ENCODE measurements at regions not wholly inside any gene's neighbourhood (a gene's known extent, or its start where the extent isn't known, plus 50 kb on each side); places are given as distances from the start of the nearest gene placed in this dataset.

DNA sequence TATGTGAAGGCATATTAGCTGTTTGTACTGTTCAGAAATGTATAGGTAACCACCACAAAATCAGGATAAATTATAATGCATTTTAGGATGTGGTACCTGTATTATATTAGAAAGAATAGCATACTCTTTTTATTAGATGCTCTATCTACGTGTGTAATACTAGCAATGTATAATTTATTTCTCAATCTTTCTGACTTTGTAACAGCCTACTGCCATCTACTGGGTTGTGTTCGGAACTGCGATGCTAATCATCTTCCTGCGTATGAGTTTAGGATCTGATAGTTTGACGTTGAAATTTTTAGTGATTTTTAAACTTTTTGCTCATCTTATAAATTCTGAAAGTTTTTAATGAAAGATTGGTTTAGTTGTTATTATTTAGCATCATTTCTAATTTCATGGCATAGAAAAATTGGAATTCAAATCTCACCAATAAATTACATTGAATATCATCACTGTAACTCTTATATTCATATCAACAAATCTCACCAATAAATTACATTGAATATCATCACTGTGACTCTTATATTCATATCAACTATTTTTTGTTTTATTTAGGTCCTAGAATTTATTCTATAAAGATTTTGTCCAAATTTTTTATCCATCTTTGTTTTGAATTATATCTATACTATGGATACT, 322.7 kb upstream of the ZNF717 start:
- no peaks in the 10 kb centered on the region for H3K27me3 Mint-ChIP-seq (ENCODE audit: low read depth)
- no peaks in the 10 kb centered on the region for H3K4me1 Mint-ChIP-seq (ENCODE audit: low read depth)
- H3K4me3 Mint-ChIP-seq (ENCODE audit: low read depth) = no peak overlapping the region
- H3K36me3 Mint-ChIP-seq (ENCODE audit: low read depth) = no peaks in the 10 kb centered on the region
- H3K27ac Mint-ChIP-seq = no peak overlapping the region
- H3K9me3 Mint-ChIP-seq = peaks cover 3% of the 10 kb centered on the region
- intact Hi-C loops (cut with micrococcal nuclease) = no loop called here
- DNase-seq (ENCODE audit: low spot score) = no peak

DNA sequence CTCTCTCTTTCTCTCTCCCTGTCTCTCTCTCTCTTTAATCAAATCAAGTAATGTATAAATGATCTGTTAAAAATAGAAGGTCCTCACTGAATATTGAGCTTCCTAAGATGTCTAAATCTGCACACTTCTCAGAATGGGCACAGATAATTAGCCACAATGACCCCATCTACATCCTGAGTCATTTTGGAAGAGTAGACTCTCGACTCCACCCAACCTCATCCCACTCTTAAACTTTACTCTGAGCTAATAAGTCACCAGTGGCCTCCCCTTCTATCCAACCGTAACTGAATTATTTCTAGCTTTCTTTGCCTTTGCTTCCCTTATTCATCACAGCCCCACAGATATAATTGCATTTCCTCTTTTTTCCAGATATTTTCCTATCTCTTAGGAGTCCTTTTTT, 326.5 kb upstream of the ZNF717 start:
- H3K4me3 Mint-ChIP-seq (ENCODE audit: low read depth) = no peak overlapping the region
- H3K4me1 Mint-ChIP-seq (ENCODE audit: low read depth) = no peaks in the 10 kb centered on the region
- H3K9me3 Mint-ChIP-seq = no peaks in the 10 kb centered on the region
- intact Hi-C loops (cut with micrococcal nuclease) = no loop called here
- no peaks in the 10 kb centered on the region for H3K27me3 Mint-ChIP-seq (ENCODE audit: low read depth)
- H3K27ac Mint-ChIP-seq = no peak overlapping the region
- H3K36me3 Mint-ChIP-seq (ENCODE audit: low read depth) = no peaks in the 10 kb centered on the region
- no peak for DNase-seq (ENCODE audit: low spot score)

DNA sequence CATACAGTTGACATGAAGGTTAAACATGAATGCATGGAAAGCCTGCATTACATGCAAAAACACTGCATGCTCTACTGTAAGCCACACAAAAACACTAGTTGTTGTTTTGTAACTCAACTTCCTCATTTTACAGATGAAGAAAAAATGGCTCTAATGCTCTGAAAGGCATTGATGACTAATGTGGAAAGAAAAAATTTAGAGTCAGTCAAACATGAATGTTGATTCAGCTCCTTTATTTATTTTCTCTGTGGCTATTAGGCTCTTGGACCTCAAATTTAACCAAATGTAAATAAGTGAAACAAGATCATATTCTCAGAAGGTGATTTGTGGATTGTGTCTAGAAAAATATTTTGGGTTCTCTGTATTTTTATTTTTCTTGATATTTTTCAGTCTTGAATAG, 336.7 kb upstream of the ZNF717 start:
- no peak overlapping the region for H3K4me3 Mint-ChIP-seq (ENCODE audit: low read depth)
- no peaks in the 10 kb centered on the region for H3K4me1 Mint-ChIP-seq (ENCODE audit: low read depth)
- no peak for DNase-seq (ENCODE audit: low spot score)

DNA sequence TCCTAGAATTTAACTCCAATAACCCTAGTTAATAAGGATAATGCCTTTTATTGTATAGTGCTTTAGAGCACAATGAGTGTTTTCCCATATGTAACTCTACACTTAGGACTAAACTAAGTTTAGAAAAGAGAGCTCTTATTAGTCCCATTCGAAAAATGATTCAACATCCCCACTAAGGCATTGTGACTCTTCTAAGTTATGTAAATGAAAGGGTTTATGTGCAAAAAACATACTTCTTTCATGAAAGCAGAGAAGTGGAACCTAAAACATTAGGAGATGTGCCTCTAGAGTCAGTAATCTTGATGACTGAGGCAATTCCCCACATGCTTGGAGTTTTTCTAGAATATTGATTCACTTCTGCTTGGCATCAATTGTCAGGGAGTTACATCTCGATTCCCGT, 344.1 kb upstream of the ZNF717 start:
- H3K27me3 Mint-ChIP-seq (ENCODE audit: low read depth) = no peaks in the 10 kb centered on the region
- DNase-seq (ENCODE audit: low spot score) = no peak
- no peak overlapping the region for H3K27ac Mint-ChIP-seq
- intact Hi-C loops (cut with micrococcal nuclease) = no loop called here
- H3K4me1 Mint-ChIP-seq (ENCODE audit: low read depth) = no peaks in the 10 kb centered on the region
- no peaks in the 10 kb centered on the region for H3K36me3 Mint-ChIP-seq (ENCODE audit: low read depth)
- peaks cover 5% of the 10 kb centered on the region for H3K9me3 Mint-ChIP-seq
- H3K4me3 Mint-ChIP-seq (ENCODE audit: low read depth) = no peak overlapping the region

More for the DNA sequence above, 336.7 kb upstream of the ZNF717 start:
- intact Hi-C loops (cut with micrococcal nuclease) = no loop called here
- Mint-ChIP-seq H3K9me3 (peaks cover 18% of the 10 kb centered on the region), H3K27me3 (ENCODE audit: low read depth) (no peaks in the 10 kb centered on the region), H3K36me3 (ENCODE audit: low read depth) (no peaks in the 10 kb centered on the region), H3K27ac (no peak overlapping the region)

DNA sequence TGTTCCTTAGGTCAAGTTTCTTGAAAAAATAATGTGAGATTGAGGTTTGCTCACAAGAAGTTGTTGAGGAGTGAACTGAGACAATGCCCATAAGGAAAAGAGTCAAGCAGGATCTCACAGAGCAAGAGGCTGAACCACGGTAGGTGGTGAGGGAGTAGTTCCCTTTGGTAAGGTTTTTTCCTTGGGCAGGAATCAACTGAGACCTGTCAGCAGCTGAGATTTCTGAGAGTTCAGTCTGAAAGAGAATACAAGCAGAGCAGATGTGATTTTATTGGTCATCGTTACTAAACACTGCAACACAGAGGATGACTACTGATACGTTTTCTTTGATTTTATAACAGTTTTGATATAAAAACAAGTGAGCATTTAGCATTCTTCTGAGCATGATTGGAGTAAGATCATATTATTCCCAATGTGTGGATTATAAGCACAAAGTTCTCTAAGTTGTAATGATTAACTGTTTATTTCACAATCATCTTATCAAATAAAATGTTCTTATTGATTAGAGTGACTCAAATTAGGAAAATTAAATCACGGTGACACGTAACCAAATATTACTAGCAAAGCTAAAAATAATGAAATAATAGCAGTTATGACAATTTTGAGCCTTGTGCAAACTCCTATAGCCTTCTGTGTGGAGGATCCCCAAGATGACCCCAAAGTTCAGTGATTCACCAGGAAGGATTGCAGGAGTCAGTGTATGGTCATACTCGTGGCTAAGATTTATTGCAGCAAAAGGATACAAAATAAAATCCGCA, 346.2 kb upstream of the ZNF717 start:
- H3K27ac Mint-ChIP-seq = no peak overlapping the region
- no peaks in the 10 kb centered on the region for H3K27me3 Mint-ChIP-seq (ENCODE audit: low read depth)
- H3K4me1 Mint-ChIP-seq (ENCODE audit: low read depth) = no peaks in the 10 kb centered on the region
- intact Hi-C loops (cut with micrococcal nuclease) = no loop called here
- H3K36me3 Mint-ChIP-seq (ENCODE audit: low read depth) = no peaks in the 10 kb centered on the region
- DNase-seq (ENCODE audit: low spot score) = no peak
- H3K9me3 Mint-ChIP-seq = peaks cover 10% of the 10 kb centered on the region
- H3K4me3 Mint-ChIP-seq (ENCODE audit: low read depth) = no peak overlapping the region

DNA sequence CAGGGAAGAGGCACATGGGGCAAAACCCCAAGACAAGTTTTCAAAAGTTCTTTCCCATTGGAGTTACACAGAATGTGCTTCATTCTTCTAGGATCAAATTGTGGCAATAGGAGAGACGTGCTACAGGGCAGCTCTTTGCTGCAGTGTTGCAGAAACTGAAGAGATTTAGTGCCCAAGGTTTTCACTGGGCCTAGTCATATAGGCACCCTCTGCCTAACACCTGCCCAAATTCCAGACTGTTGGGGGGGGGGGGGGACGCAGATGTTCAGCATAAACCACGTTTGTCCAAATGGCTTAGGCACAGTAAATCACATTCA, 346.8 kb upstream of the ZNF717 start:
- Mint-ChIP-seq H3K4me1 (ENCODE audit: low read depth) (no peaks in the 10 kb centered on the region), H3K27me3 (ENCODE audit: low read depth) (no peaks in the 10 kb centered on the region), H3K9me3 (peaks cover 12% of the 10 kb centered on the region), H3K27ac (no peak overlapping the region), H3K36me3 (ENCODE audit: low read depth) (no peaks in the 10 kb centered on the region), H3K4me3 (ENCODE audit: low read depth) (no peak overlapping the region)
- intact Hi-C loops (cut with micrococcal nuclease) = no loop called here
- DNase-seq (ENCODE audit: low spot score) = no peak

DNA sequence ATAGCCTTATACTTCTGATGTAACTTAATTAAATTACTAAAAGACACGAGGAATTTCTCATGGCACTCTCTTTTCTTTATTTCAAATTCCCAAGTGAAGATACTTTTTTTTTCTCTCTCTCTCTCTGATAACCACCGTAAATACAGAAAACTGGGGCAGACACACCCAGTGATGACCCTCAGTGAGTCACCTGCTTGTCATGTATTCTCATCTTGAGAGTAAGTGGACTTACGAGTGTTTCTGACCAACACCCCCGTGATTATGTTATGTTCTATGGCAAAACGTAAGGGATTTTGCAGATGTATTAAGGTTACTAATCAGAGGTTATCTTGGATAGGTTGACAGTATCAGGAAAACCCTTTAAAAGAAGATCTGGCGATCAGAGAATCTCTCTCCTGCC, 348.8 kb upstream of the ZNF717 start:
- Mint-ChIP-seq H3K27ac (no peak overlapping the region), H3K4me3 (ENCODE audit: low read depth) (no peak overlapping the region), H3K27me3 (ENCODE audit: low read depth) (no peaks in the 10 kb centered on the region), H3K36me3 (ENCODE audit: low read depth) (no peaks in the 10 kb centered on the region), H3K9me3 (peaks cover 12% of the 10 kb centered on the region), H3K4me1 (ENCODE audit: low read depth) (no peaks in the 10 kb centered on the region)
- intact Hi-C loops (cut with micrococcal nuclease) = no loop called here
- DNase-seq (ENCODE audit: low spot score) = no peak

DNA sequence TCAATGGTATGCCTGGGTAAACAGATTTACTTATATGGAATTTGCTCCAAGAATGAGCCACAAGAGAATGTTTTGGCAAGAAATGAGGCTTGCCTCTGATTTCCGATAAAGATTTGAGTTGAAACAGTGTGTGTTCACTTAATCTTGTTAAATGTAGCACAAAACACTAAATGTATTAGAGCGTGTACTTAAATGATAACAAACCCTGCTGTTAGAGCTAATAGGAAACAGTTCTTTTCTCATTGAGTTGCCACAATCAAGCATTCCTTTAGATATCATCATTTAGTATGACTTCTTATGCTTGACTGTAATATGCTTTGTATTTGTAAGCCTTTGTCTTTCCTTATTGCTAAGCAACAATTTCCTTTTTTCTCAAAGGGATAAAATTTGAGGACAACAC, 353.6 kb upstream of the ZNF717 start:
- Mint-ChIP-seq H3K27ac (no peak overlapping the region), H3K4me1 (ENCODE audit: low read depth) (no peaks in the 10 kb centered on the region), H3K27me3 (ENCODE audit: low read depth) (no peaks in the 10 kb centered on the region), H3K9me3 (peaks cover 17% of the 10 kb centered on the region), H3K36me3 (ENCODE audit: low read depth) (no peaks in the 10 kb centered on the region), H3K4me3 (ENCODE audit: low read depth) (no peak overlapping the region)
- intact Hi-C loops (cut with micrococcal nuclease) = no loop called here
- no peak for DNase-seq (ENCODE audit: low spot score)

DNA sequence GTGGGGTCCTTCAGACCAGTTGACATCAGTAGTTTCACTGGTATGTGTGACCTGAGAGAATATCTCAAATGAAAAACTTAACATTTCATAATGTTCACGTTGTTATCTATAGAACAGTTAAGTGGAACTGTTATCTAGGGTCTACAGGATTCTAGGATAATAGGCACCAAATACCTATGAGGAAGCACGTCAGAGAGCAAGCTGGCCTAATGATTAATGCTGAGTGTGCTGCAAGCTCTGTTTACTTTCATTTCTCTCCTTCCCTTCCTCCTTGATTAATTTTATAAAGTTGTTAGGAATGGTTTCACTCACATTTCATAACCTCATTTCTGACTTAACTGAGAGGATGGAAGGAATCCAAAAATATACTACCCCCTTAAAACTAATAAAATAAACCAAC, 362.5 kb upstream of the ZNF717 start:
- intact Hi-C loops (cut with micrococcal nuclease) = no loop called here
- no peak for DNase-seq (ENCODE audit: low spot score)
- Mint-ChIP-seq H3K27ac (no peak overlapping the region), H3K4me3 (ENCODE audit: low read depth) (no peak overlapping the region), H3K27me3 (ENCODE audit: low read depth) (no peaks in the 10 kb centered on the region), H3K4me1 (ENCODE audit: low read depth) (no peaks in the 10 kb centered on the region), H3K9me3 (peaks cover 18% of the 10 kb centered on the region), H3K36me3 (ENCODE audit: low read depth) (no peaks in the 10 kb centered on the region)

DNA sequence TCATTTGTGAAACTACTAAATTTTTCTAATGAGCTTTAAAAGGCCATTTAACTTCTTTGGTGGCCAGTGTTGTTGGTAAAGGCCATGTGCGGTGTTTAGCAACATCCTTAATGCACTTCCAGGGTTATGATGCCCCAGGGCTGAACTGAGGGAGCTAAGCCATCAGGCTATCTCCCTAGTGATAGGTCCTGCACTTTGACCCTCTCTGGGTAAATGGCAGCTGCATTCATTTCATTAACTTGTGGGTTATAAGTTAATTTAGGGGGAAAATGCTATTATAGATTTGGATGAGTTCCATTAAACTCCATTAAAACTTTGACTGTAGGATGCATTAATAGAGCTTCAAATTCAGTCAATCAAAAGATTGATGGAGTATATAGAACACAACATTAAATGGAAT, 366.7 kb upstream of the ZNF717 start:
- peaks cover 22% of the 10 kb centered on the region for H3K9me3 Mint-ChIP-seq
- H3K4me1 Mint-ChIP-seq (ENCODE audit: low read depth) = no peaks in the 10 kb centered on the region
- no peak overlapping the region for H3K27ac Mint-ChIP-seq
- no peak overlapping the region for H3K4me3 Mint-ChIP-seq (ENCODE audit: low read depth)
- H3K36me3 Mint-ChIP-seq (ENCODE audit: low read depth) = no peaks in the 10 kb centered on the region
- intact Hi-C loops (cut with micrococcal nuclease) = no loop called here
- no peaks in the 10 kb centered on the region for H3K27me3 Mint-ChIP-seq (ENCODE audit: low read depth)
- DNase-seq (ENCODE audit: low spot score) = no peak

DNA sequence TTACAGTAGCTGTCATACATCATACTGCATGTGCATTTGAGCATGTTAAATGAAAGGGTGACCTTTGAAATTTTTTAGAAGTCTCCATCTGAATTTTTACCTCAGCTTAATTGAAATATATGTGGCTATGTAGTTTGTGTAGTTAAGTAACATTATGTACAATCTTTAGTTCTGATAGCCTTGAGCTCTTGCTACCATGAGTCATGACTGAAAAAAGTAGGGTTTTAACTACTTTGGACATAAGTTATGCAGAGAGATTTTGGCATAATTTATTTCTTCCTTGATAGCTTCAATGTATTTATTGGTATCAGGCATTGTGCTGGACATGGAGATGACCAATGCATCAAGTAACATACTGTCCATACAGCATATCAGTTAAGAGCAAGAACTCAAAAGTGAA, 376.5 kb upstream of the ZNF717 start:
- Mint-ChIP-seq H3K9me3 (peaks cover 21% of the 10 kb centered on the region), H3K27me3 (ENCODE audit: low read depth) (no peaks in the 10 kb centered on the region), H3K36me3 (ENCODE audit: low read depth) (no peaks in the 10 kb centered on the region), H3K4me1 (ENCODE audit: low read depth) (no peaks in the 10 kb centered on the region), H3K27ac (no peak overlapping the region), H3K4me3 (ENCODE audit: low read depth) (no peak overlapping the region)
- intact Hi-C loops (cut with micrococcal nuclease) = no loop called here
- DNase-seq (ENCODE audit: low spot score) = no peak

DNA sequence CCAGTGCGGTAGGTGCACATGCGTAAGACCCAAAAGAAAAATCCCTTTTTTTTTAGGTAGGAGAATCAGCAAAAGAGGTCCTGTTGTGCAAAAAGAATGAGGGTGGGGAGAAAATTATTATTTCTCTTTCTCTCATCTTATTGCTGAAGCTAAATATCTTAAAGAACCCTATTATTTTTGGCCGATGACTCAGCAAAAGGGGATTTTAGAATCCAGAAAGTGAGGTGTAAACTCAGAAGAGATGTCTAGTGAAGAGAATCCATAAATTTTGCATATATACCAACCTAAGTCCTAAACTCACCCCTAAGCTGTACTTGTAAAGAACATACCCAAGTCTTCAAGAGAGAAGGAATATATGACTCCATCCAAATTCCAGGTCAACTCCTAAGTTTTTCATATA, 386.3 kb upstream of the ZNF717 start:
- peaks cover 42% of the 10 kb centered on the region for H3K9me3 Mint-ChIP-seq
- intact Hi-C loops (cut with micrococcal nuclease) = no loop called here

DNA sequence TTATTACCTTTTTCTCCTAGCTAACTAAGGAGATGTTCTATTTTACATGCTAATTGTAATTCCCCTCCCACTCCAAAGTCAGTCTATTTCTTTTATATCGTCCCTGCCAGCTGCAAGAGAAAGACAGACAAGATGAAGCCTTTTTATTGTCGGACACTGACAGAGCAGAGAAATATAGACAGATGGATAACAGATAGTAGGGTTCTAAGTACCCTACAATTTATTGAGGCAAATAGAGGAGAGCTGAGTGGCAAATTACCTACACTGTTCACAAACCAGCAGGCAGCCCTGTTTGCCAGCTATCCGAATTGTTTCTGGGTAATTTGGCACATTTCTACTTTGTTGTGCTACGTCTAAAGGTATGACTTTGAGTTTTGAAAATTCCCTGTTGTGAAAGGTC, 392.3 kb upstream of the ZNF717 start:
- H3K4me3 Mint-ChIP-seq (ENCODE audit: low read depth) = no peak overlapping the region
- H3K27me3 Mint-ChIP-seq (ENCODE audit: low read depth) = no peaks in the 10 kb centered on the region
- DNase-seq (ENCODE audit: low spot score) = no peak
- no peaks in the 10 kb centered on the region for H3K36me3 Mint-ChIP-seq (ENCODE audit: low read depth)
- intact Hi-C loops (cut with micrococcal nuclease) = no loop called here
- peaks cover 52% of the 10 kb centered on the region for H3K9me3 Mint-ChIP-seq
- H3K27ac Mint-ChIP-seq = no peak overlapping the region
- H3K4me1 Mint-ChIP-seq (ENCODE audit: low read depth) = no peaks in the 10 kb centered on the region

More for the DNA sequence above, 386.3 kb upstream of the ZNF717 start:
- DNase-seq (ENCODE audit: low spot score) = no peak
- no peak overlapping the region for H3K4me3 Mint-ChIP-seq (ENCODE audit: low read depth)
- no peaks in the 10 kb centered on the region for H3K4me1 Mint-ChIP-seq (ENCODE audit: low read depth)
- H3K36me3 Mint-ChIP-seq (ENCODE audit: low read depth) = no peaks in the 10 kb centered on the region
- no peak overlapping the region for H3K27ac Mint-ChIP-seq
- no peaks in the 10 kb centered on the region for H3K27me3 Mint-ChIP-seq (ENCODE audit: low read depth)

DNA sequence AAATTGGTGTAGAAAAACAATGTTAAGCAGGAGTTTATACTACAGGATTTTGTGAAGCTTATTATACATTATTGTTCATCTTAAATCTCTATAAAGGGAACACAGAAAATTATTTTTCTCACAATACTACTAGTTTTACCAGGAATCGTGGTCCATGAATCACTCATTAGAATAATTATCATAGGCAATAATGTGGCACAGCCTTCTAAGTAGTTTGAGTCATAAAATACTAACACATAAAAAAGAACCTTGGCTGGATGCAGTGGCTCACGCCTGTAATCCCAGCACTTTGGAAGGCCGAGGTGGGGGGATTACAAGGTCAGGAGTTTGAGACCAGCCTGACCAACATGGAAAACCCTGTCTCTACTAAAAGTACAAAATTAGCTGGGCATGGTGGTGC, 393.1 kb upstream of the ZNF717 start:
- intact Hi-C loops (cut with micrococcal nuclease) = no loop called here
- Mint-ChIP-seq H3K4me3 (ENCODE audit: low read depth) (no peak overlapping the region), H3K4me1 (ENCODE audit: low read depth) (no peaks in the 10 kb centered on the region), H3K36me3 (ENCODE audit: low read depth) (no peaks in the 10 kb centered on the region), H3K9me3 (peaks cover 57% of the 10 kb centered on the region), H3K27me3 (ENCODE audit: low read depth) (no peaks in the 10 kb centered on the region), H3K27ac (no peak overlapping the region)
- DNase-seq (ENCODE audit: low spot score) = no peak
